ENCODE measurements at regions not wholly inside any gene's neighbourhood (a gene's known extent, or its start where the extent isn't known, plus 50 kb on each side); places are given as distances from the start of the nearest gene placed in this dataset.
A peak's percentile ranks its signal among the peaks of the same experiment; 100 is the strongest.
"Not testable (repeated sequence)": the region's sequence is repeated elsewhere in the genome, so short reads cannot be mapped to it uniquely, and the experiment has no call there.

DNA sequence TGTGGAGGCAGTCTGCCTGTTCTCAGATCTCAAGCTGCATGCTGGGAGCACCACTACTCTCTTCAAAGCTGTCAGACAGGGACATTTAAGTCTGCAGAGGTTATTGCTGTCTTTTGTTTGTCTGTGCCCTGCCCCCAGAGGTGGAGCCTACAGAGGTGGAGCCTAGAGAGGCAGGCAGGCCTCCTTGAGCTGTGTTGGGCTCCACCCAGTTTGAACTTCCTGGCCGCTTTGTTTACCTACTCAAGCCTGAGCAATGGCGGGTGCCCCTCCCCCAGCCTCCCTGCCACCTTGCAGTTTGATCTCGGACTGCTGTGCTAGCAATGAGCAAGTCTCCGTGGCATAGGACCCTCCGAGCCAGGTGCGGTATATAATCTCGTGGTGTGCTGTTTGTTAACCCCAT, 64.9 kb upstream of the PARP8 start:
- not testable (repeated sequence) for DNase-seq; H3K27me3 Mint-ChIP-seq; H3K36me3 Mint-ChIP-seq (ENCODE audit: insufficient read depth); H3K27ac Mint-ChIP-seq; H3K4me3 Mint-ChIP-seq; H3K9me3 Mint-ChIP-seq
- peak; percentile 27 for ATAC-seq (replicated peaks)
- peaks cover 18 to 47% of the 10 kb centered on the region in 2 donors for H3K4me1 Mint-ChIP-seq (ENCODE audit: low read depth in 2 of 2)

DNA sequence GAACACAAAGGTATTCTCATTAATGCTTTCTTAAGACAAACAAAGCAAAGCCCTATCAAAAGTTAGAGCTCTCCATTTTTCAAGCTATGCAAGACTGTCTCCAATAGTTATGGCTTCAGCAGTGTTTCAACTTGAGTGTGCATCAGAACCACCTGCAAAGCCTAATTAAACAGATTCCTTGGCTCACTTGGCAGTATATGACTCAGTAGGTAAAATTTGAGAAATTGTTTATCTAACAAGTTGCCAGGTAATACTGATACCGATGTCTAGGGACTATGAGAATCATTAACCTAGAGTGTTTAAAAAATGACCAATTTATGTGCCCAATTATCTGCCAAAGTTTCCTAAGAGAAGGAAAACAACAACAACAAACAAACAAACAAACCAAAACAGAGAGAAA, 60.3 kb upstream of the PARP8 start:
- Mint-ChIP-seq H3K27me3 (no peaks in the 10 kb centered on the region), H3K4me1 (ENCODE audit: low read depth in 2 of 2) (peaks cover 21 to 27% of the 10 kb centered on the region in 2 donors), H3K9me3 (peaks cover 0 to 2% of the 10 kb centered on the region in 2 donors), H3K4me3 (no peak overlapping the region), H3K36me3 (ENCODE audit: insufficient read depth) (no peaks in the 10 kb centered on the region), H3K27ac (peak overlapping the region; percentile 24 to 54)
- DNase-seq (no peak), ATAC-seq (replicated peaks) (no peak)

DNA sequence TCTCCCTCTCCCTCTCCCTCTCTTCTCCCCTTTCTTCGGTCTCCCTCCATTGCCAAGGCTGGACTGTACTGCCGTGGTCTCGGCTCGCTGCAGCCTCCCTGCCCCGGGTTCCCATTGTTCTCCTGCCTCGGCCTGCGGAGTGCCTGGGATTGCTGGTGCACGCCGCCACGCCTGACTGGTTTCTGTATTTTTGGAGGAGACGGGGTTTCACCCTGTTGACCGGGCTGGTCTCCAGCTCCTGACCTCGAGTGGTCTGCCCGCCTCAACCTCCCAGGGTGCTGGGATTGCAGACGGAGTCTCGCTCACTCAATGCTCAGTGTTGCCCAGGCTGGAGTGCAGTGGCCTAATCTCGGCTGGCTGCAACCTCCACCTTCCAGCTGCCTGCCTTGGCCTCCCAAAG, 59.0 kb upstream of the PARP8 start:
- H3K9me3 Mint-ChIP-seq; H3K4me3 Mint-ChIP-seq; H3K36me3 Mint-ChIP-seq (ENCODE audit: insufficient read depth); DNase-seq; ATAC-seq (replicated peaks); H3K27ac Mint-ChIP-seq; H3K27me3 Mint-ChIP-seq: not testable (repeated sequence)
- peaks cover 17 to 19% of the 10 kb centered on the region in 2 donors for H3K4me1 Mint-ChIP-seq (ENCODE audit: low read depth in 2 of 2)

DNA sequence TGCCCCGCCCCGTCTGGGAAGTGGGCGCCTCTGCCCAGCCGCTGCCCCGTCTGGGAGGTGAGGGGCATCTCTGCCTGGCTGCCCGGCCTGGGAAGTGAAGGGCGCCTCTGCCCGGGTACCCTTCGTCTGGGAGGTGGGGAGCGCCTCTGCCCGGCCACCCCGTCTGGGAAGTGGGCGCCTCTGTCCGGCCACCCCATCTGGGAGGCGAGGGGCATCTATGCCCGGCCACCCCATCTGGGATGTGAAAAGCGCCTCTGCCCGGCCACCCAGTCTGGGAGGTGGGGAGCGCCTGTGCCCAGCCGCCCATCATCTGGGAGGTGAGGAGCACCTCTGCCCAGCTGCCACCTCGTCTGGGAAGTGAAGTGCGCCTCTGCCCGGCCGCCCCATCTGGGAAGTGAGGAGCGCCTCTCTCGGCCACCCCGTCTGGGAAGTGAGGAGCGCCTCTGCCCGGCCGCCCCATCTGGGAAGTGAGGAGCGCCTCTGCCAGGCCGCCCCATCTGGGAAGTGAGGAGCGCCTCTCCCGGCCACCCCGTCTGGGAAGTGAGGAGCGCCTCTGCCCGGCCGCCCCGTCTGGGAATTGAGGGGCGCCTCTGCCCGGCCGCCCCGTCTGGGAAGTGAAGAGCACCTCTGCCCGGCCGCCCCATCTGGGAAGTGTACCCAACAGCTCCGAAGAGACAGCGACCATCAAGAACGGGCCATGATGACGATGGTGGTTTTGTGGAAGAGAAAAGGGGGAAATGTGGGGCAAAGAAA, 58.3 kb upstream of the PARP8 start:
- ATAC-seq (replicated peaks); H3K27me3 Mint-ChIP-seq; H3K36me3 Mint-ChIP-seq (ENCODE audit: insufficient read depth); DNase-seq; H3K27ac Mint-ChIP-seq; H3K4me3 Mint-ChIP-seq; H3K9me3 Mint-ChIP-seq: not testable (repeated sequence)
- peaks cover 12 to 13% of the 10 kb centered on the region in 2 donors for H3K4me1 Mint-ChIP-seq (ENCODE audit: low read depth in 2 of 2)

DNA sequence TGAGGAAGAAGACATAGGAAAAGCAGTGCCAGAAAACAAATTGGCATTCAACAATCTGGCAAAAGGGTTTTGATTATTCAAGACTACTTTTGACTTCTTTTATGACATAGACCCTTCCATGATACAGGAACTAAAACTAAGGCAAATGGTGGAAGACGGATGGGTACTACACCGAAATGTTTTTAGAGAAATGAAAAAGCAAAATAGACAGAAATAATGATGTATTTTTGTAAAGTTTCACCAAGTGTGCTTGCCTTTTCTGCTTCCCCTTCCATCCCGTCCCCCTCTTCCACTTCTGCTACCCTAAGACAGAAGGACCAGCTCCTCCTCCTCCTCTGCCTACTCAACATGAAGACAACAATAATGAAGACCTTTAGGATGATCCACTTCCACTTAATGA, 53.4 kb upstream of the PARP8 start:
- not testable (repeated sequence) for H3K27me3 Mint-ChIP-seq; H3K9me3 Mint-ChIP-seq; H3K27ac Mint-ChIP-seq; ATAC-seq (replicated peaks); DNase-seq; H3K36me3 Mint-ChIP-seq (ENCODE audit: insufficient read depth); H3K4me3 Mint-ChIP-seq; H3K4me1 Mint-ChIP-seq (ENCODE audit: low read depth in 2 of 2)
